ENCODE measurements at regions not wholly inside any gene's neighbourhood (a gene's known extent, or its start where the extent isn't known, plus 50 kb on each side); places are given as distances from the start of the nearest gene placed in this dataset.

DNA sequence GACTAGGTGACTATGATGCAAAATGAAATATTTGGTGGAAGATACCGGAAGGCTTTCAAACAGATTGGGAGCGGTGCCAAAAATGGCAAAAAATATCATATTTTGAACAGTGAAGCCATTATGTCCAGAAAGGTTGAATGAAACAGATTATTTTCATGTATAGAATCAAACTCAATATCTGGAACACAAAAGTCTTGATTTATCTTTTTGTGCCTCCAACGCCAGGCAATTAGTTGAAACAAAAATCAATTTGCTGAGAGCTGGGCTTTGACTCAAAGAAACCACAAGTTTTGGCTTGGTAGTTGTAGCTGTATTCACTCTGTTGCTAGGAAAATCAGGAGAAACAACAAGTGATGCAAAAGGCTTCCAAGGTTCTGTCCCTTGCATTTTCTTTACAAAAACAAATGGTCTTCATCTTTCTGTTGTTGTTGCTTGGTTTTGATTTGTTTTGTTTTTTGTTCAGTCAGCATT lies 421.7 kb upstream of the TYRP1 start:
- Histone ChIP-seq H3K23ac (ENCODE audit: low read depth, low read length) (no peak overlapping the region), H3K27me3 (ENCODE audit: control insufficient read depth, insufficient read depth, low read length) (no peaks in the 10 kb centered on the region), H3K4me3 (ENCODE audit: insufficient read depth, low read depth, low read length) (no peak overlapping the region), H3K36me3 (ENCODE audit: control insufficient read depth, insufficient read depth, low read length) (no peaks in the 10 kb centered on the region), H3K56ac (ENCODE audit: extremely low read depth, insufficient read depth, low read length) (no peak overlapping the region), H4K8ac (ENCODE audit: low read depth in 2 of 2, low read length in 2 of 2) (no peak overlapping the region), H3K4ac (ENCODE audit: low read depth, low read length) (no peak overlapping the region), H2AFZ (replicated peaks; ENCODE audit: low read length, poor library complexity) (no peak overlapping the region), H3K14ac (replicated peaks; ENCODE audit: low read depth, low read length) (no peak overlapping the region), H3K9me1 (ENCODE audit: insufficient read depth, low read length) (no peaks in the 10 kb centered on the region), H4K91ac (ENCODE audit: insufficient read depth, low read depth, low read length) (no peak overlapping the region), H2BK5ac (ENCODE audit: low read depth, low read length, poor library complexity, severe bottlenecking) (no peak overlapping the region), H2AK9ac (replicated peaks; ENCODE audit: low read depth, low read length, poor library complexity) (no peak overlapping the region), H4K20me1 (ENCODE audit: insufficient read depth, low read length) (no peaks in the 10 kb centered on the region), H3K4me2 (ENCODE audit: low read depth, low read length) (no peak overlapping the region), H2AK5ac (ENCODE audit: low read depth, low read length) (no peak overlapping the region), H3K79me1 (ENCODE audit: low read depth in 1 of 2, low read length in 2 of 2) (no peaks in the 10 kb centered on the region), H3K18ac (ENCODE audit: low read depth, low read length) (no peak overlapping the region), H3K4me1 (ENCODE audit: control insufficient read depth, insufficient read depth, low read length) (no peaks in the 10 kb centered on the region), H2BK120ac (ENCODE audit: low read depth, low read length) (no peak overlapping the region), H3K9me3 (ENCODE audit: control insufficient read depth, insufficient read depth, low read length) (peaks cover 4% of the 10 kb centered on the region; the same call in 1 of the 2 replicates), H4K5ac (ENCODE audit: low read depth, low read length) (no peak overlapping the region), H3K9ac (ENCODE audit: low read depth, low read length) (no peak overlapping the region), H2BK20ac (ENCODE audit: low read depth, low read length) (no peak overlapping the region), H2BK15ac (ENCODE audit: low read depth, low read length) (no peak overlapping the region), H3K27ac (ENCODE audit: insufficient read depth, low read length) (no peak overlapping the region)
- ATAC-seq (ENCODE audit: low read depth), result no peak
- no peak for DNase-seq
- POLR2A ChIA-PET (ENCODE audit: unreplicated experiment), result no interaction called here
- intact Hi-C loops (cut with micrococcal nuclease) (no loop called here), in situ Hi-C loops (cut with MboI; ENCODE audit: low sequenced_read_pairs) (no loop called here), dilution Hi-C loops (cut with HindIII; ENCODE audit: low sequenced_read_pairs, unreplicated experiment) (no loop called here)
- TF ChIP-seq BHLHE40 (IDR thresholded peaks at IDR 0.05; ENCODE audit: low read depth, low read length) (no peak), SMC3 (IDR thresholded peaks at IDR 0.05; ENCODE audit: low read depth, low read length) (no peak), MAFK (IDR thresholded peaks at IDR 0.05; ENCODE audit: low read depth, low read length) (no peak), RFX5 (IDR thresholded peaks at IDR 0.05; ENCODE audit: low read depth, low read length) (no peak), MAZ (IDR thresholded peaks at IDR 0.05; ENCODE audit: borderline replicate concordance, low read depth, low read length) (no peak), CEBPB (IDR thresholded peaks at IDR 0.05; ENCODE audit: low read depth, low read length) (no peak), RAD21 (IDR thresholded peaks at IDR 0.05; ENCODE audit: low read length) (no peak), MXI1 (IDR thresholded peaks at IDR 0.05; ENCODE audit: borderline replicate concordance, low read depth, low read length) (no peak), CHD1 (IDR thresholded peaks at IDR 0.05; ENCODE audit: low read depth, low read length) (no peak), NFE2L2 (IDR thresholded peaks at IDR 0.05; ENCODE audit: low read depth, low read length) (no peak), FOS (IDR thresholded peaks at IDR 0.05; ENCODE audit: low read depth, low read length) (no peak), POLR2A (IDR thresholded peaks at IDR 0.05; ENCODE audit: low read depth, low read length) (no peak), RCOR1 (IDR thresholded peaks at IDR 0.05; ENCODE audit: insufficient replicate concordance, low read length) (no peak)
- TF ChIP-seq, protein P1, sequence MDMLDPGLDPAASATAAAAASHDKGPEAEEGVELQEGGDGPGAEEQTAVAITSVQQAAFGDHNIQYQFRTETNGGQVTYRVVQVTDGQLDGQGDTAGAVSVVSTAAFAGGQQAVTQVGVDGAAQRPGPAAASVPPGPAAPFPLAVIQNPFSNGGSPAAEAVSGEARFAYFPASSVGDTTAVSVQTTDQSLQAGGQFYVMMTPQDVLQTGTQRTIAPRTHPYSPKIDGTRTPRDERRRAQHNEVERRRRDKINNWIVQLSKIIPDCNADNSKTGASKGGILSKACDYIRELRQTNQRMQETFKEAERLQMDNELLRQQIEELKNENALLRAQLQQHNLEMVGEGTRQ (IDR thresholded peaks at IDR 0.05; ENCODE audit: low read depth, low read length), result no peak
- TF ChIP-seq, protein P2, sequence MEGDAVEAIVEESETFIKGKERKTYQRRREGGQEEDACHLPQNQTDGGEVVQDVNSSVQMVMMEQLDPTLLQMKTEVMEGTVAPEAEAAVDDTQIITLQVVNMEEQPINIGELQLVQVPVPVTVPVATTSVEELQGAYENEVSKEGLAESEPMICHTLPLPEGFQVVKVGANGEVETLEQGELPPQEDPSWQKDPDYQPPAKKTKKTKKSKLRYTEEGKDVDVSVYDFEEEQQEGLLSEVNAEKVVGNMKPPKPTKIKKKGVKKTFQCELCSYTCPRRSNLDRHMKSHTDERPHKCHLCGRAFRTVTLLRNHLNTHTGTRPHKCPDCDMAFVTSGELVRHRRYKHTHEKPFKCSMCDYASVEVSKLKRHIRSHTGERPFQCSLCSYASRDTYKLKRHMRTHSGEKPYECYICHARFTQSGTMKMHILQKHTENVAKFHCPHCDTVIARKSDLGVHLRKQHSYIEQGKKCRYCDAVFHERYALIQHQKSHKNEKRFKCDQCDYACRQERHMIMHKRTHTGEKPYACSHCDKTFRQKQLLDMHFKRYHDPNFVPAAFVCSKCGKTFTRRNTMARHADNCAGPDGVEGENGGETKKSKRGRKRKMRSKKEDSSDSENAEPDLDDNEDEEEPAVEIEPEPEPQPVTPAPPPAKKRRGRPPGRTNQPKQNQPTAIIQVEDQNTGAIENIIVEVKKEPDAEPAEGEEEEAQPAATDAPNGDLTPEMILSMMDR (conservative IDR thresholded peaks at IDR 0.05; ENCODE audit: low read depth, low read length), result no peak
- TF ChIP-seq, protein P3, sequence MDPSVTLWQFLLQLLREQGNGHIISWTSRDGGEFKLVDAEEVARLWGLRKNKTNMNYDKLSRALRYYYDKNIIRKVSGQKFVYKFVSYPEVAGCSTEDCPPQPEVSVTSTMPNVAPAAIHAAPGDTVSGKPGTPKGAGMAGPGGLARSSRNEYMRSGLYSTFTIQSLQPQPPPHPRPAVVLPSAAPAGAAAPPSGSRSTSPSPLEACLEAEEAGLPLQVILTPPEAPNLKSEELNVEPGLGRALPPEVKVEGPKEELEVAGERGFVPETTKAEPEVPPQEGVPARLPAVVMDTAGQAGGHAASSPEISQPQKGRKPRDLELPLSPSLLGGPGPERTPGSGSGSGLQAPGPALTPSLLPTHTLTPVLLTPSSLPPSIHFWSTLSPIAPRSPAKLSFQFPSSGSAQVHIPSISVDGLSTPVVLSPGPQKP (IDR thresholded peaks at IDR 0.05; ENCODE audit: borderline replicate concordance, low read depth, low read length), result no peak
- 20% methylated on average over 1 of the region's 3 CpGs; no CpG with 5 or more reads in 1 of the 2 experiments for WGBS, 2 experiments (ENCODE audit: extremely low coverage in 2 of 2, insufficient read length in 1 of 2)
- BruUV-seq (replicated peaks), result no TSS peak
- CTCF ChIA-PET, result no interaction called here

All from IMR-90 (cell line).